Mammary epithelial cell (primary cell): ENCODE measurements at regions not wholly inside any gene's neighbourhood (a gene's known extent, or its start where the extent isn't known, plus 50 kb on each side); places are given as distances from the start of the nearest gene placed in this dataset.

Experiments
- CTCF ChIP-seq, 2 donors: IDR thresholded peaks in 1 of 2; conservative IDR thresholded peaks in 1 of 2; 2 replicates each; pipeline ENCODE4 v1.5.1; 2011 to 2012; ENCODE audit warnings: inconsistent platforms in 2 of 2, low read length in 2 of 2, mild to moderate bottlenecking in 2 of 2, control low read depth in 1 of 2, low read depth in 1 of 2; ENCODE audit not compliant: insufficient read depth in 1 of 2; ENCODE audit errors: extremely low read depth in 1 of 2
- EZH2 ChIP-seq: IDR thresholded peaks from 2 replicates; pipeline ENCODE4 v1.6.1; 2012; ENCODE audit warnings: low read length, inconsistent platforms, borderline replicate concordance

- TF ChIP-seq CTCF (conservative IDR thresholded peaks at IDR 0.05 in 1 of 2, IDR thresholded peaks at IDR 0.05 in 1 of 2; ENCODE audit: extremely low read depth in 1 of 2, insufficient read depth in 1 of 2, low read depth in 1 of 2, low read length in 2 of 2) (peak in 1 of 2 donors; percentile 10), EZH2 (no peak)
Observed at GRCh38 chr2:78351208-78351607, 674.3 kb upstream of the REG3G start.
